Activated naive CD4-positive, alpha-beta T cell treated with anti-CD3 and anti-CD28 coated beads, Interleukin-2, amount 50 U/mL, for 72 hours (primary cell): ENCODE measurements at regions not wholly inside any gene's neighbourhood (a gene's known extent, or its start where the extent isn't known, plus 50 kb on each side); places are given as distances from the start of the nearest gene placed in this dataset.
A peak's percentile ranks its signal among the peaks of the same experiment; 100 is the strongest.

Source experiments
- ATAC-seq, 2 donors: fragments of 150-1000 bp; cut with Tn5 transposase; 2 replicates each; pipeline ENCODE4 v1.10.0; 2021; ENCODE audit warnings: mild to moderate bottlenecking in 2 of 2, moderate library complexity in 2 of 2
- DNase-seq, 2 donors: peaks; one replicate each; pipeline ENCODE4 v3.0.0; 2021 to 2022; ENCODE audit warnings: low spot score in 2 of 2
- H3K27ac Mint-ChIP-seq, 2 donors: one replicate each; pipeline ENCODE4 v1.8.0; 2022; ENCODE audit warnings: mild to moderate bottlenecking in 2 of 2, mixed read lengths in 2 of 2
- H3K36me3 Mint-ChIP-seq, 2 donors: one replicate each; pipeline ENCODE4 v1.8.0; 2022; ENCODE audit warnings: mixed read lengths in 2 of 2
- H3K9me3 Mint-ChIP-seq, 2 donors: one replicate each; pipeline ENCODE4 v1.8.0; 2022; ENCODE audit warnings: mixed read lengths in 2 of 2

DNA sequence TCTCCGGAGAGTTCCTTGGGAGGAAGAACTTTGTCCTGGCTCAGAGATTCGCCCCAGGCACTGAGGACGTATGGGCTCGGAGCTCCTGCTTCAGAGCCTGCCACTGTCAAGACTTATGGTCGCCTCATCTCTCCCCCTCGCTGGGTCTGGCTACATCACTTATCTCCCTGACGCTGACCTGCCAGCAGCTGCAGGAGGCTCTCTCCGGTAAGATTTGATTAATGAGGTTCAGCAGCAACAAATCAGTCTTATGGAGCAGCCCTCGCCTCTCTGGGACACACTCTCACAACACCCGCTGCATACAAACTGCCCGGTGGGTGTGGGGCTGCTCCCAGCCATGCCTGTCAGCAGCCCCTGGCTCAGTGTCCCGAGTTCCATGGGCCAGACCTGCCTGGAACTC, 297.8 kb downstream of the RRAGC start:
- no peak for DNase-seq
- no peak overlapping the region for H3K27ac Mint-ChIP-seq

DNA sequence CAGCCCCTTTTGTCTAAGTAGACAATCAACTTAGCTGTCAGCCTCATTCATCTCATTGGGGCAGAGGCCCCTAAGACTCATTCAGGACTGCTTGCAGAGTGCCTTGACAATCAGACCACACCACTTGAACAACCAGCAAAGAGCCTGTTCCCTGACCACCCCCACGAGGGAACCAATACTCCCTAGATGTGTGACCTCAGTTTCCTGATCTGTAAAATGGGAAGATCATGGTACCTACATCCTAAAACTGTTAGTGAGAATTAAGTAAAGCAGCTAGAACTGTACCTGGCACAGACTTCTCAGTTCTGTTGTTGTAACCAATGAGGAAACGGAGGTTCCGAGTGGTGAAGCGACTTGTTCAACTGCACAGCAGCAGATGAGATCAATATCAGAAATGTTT, 298.5 kb downstream of the RRAGC start:
- no peaks in the 10 kb centered on the region for H3K9me3 Mint-ChIP-seq
- DNase-seq (no peak), ATAC-seq (no peak)
- no peaks in the 10 kb centered on the region for H3K36me3 Mint-ChIP-seq
- H3K27ac Mint-ChIP-seq = no peak overlapping the region

More for the DNA sequence above, 297.8 kb downstream of the RRAGC start:
- no peaks in the 10 kb centered on the region for H3K36me3 Mint-ChIP-seq
- ATAC-seq = no peak
- no peaks in the 10 kb centered on the region for H3K9me3 Mint-ChIP-seq

DNA sequence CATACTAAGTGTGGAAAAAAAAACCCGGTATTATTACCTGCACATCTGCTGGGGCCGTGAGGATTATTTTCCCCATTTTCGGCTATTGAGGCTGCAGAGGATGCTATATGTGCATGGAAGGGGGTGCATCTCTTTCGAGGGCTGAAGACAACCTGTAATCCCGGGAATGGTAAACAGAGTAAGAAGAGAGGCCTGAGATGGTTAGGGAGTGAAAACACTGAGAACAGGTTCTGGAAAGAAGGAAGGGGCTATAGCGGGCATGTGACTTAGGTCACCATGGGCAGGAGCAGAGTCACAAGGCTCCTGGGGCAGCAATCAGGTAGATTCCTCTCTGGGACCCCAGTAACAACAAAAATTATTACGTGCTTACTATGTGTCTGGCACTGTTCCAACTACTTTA, 299.1 kb downstream of the RRAGC start:
- H3K36me3 Mint-ChIP-seq = no peaks in the 10 kb centered on the region
- no peak for DNase-seq
- H3K27ac Mint-ChIP-seq = peak overlapping the region in 1 of 2 donors; percentile 88
- ATAC-seq = no peak
- H3K9me3 Mint-ChIP-seq = no peaks in the 10 kb centered on the region

GRCh38 chr1:38559446-38560165, 300.0 kb downstream of the RRAGC start:
- Mint-ChIP-seq H3K36me3 (no peaks in the 10 kb centered on the region), H3K9me3 (no peaks in the 10 kb centered on the region), H3K27ac (peak overlapping the region; percentile 26 to 88)
- DNase-seq (peak; percentile 73 to 92), ATAC-seq (peak; percentile 95 to 97)

DNA sequence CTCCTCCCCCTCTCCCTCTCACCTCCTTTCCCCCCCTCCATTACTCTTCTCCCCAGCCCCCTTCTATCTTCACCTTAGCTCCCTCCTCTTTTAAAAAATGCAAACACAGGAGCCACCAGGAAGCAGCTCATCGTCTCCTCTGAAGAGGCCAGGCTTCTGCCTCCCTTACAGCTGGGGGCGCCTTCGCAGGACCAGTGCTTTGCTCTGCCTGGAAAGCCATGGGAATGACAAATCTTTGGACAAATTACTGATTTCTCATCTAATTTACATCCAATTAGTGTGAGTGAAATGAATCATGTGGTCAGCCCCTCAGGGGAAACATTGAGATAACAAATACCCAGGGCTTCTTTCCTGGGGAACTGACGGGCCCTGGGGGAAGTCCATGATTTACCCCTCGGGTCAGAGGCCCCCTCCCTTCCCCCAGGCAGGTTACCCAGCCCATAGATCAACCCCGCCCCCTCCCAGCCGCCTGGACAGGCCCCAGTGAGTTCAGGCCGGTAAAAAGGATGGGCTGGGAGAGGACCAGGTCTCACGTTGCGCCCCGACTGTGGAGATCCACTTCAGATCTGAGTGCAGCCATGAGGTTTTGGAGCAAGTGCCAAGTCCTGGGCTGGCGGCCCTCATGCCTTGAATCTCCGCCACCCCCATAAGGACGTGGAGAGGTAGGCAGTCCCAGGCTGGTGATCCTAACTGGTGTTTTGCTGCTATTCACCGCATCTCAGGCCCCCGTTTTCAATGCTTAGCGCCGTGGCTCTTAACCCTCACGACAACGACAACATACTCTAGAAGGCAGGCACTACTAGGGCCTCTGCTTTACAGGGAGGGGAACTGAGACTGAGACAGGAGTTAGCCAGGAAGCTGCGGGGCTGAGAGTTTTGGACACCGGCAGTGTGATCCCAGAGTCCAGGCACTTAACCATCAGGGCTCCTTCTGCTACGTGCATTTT, 300.8 kb downstream of the RRAGC start:
- H3K27ac Mint-ChIP-seq = peak overlapping the region; percentile 38 to 88
- ATAC-seq (peak; percentile 36 to 46), DNase-seq (peak in 1 of 2 donors; percentile 59)
- H3K36me3 Mint-ChIP-seq = no peaks in the 10 kb centered on the region
- H3K9me3 Mint-ChIP-seq = no peaks in the 10 kb centered on the region

DNA sequence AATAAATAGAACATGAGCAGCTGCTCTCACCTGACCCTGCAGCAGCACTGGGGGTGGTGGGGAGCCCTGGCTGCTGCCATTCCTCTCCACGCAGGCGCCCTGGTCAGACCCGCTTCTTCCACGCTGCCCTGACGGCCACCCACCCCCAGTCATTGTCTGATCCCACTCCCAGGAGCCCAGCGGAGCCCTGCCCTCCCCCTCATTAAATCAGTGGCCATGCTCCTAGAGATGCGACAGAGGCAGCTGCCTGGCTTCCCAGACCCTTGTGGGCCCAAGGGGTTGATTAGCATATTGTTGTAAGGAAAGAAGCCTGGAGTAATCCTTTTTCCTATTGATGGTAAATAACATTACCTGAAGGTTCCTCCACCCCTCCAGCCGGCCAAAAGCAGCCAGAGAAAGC, 301.5 kb downstream of the RRAGC start:
- DNase-seq = no peak
- H3K9me3 Mint-ChIP-seq = no peaks in the 10 kb centered on the region
- H3K27ac Mint-ChIP-seq = peak overlapping the region; percentile 38 to 88
- no peaks in the 10 kb centered on the region for H3K36me3 Mint-ChIP-seq
- no peak for ATAC-seq

GRCh38 chr1:38555594-38555993, 304.0 kb downstream of the RRAGC start:
- H3K36me3 Mint-ChIP-seq = no peaks in the 10 kb centered on the region
- ATAC-seq (no peak), DNase-seq (no peak)

DNA sequence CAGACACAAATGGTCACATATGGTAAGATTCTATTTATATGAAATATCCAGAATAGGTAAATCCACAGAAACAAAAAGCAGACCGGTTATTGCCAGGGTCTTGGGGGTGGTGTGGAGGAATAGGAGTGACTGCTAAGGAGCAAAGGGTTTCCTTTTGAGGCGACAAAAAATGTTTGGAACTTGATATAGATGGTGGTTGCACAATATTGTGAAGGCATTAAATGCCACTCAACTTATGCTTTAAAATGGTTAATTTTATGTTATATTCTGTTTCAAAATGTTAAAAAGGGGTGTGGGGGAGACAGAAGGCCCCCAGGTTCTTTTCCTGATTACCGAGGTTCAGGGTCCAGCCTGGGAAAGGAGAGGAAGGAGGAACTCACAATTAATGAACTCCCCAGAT, 304.4 kb downstream of the RRAGC start:
- DNase-seq = no peak
- ATAC-seq = no peak
- H3K9me3 Mint-ChIP-seq = no peaks in the 10 kb centered on the region
- H3K27ac Mint-ChIP-seq = no peak overlapping the region
- H3K36me3 Mint-ChIP-seq = no peaks in the 10 kb centered on the region

More at GRCh38 chr1:38555594-38555993, 304.0 kb downstream of the RRAGC start:
- Mint-ChIP-seq H3K9me3 (no peaks in the 10 kb centered on the region), H3K27ac (peak overlapping the region in 1 of 2 donors; percentile 67)

GRCh38 chr1:38551318-38552307, 308.0 kb downstream of the RRAGC start:
- DNase-seq (no peak), ATAC-seq (no peak)
- Mint-ChIP-seq H3K9me3 (no peaks in the 10 kb centered on the region), H3K27ac (no peak overlapping the region), H3K36me3 (no peaks in the 10 kb centered on the region)

GRCh38 chr1:38549191-38549590, 310.4 kb downstream of the RRAGC start:
- no peaks in the 10 kb centered on the region for H3K9me3 Mint-ChIP-seq
- no peak overlapping the region for H3K27ac Mint-ChIP-seq
- H3K36me3 Mint-ChIP-seq = no peaks in the 10 kb centered on the region
- DNase-seq = no peak
- no peak for ATAC-seq

DNA sequence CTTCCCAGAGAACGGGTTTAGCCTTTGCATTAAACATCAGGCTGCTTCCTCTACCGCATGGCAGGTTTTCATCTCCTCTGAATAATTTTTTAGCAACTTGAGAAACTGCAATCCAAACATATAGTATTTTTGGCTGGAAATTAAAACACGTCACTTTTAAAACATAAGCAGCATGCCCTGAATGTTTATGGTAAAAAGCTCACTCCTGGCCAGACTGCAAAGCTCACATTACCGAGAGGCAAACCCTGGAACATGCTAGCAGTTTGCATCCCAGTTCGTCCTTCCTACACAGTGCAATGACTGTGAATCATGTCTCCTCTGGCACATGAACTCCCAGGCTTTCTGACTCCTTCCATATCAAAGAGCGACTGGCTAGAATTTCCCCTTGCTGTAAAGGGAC, 312.3 kb downstream of the RRAGC start:
- DNase-seq (no peak), ATAC-seq (no peak)
- Mint-ChIP-seq H3K36me3 (no peaks in the 10 kb centered on the region), H3K9me3 (no peaks in the 10 kb centered on the region), H3K27ac (no peak overlapping the region)

DNA sequence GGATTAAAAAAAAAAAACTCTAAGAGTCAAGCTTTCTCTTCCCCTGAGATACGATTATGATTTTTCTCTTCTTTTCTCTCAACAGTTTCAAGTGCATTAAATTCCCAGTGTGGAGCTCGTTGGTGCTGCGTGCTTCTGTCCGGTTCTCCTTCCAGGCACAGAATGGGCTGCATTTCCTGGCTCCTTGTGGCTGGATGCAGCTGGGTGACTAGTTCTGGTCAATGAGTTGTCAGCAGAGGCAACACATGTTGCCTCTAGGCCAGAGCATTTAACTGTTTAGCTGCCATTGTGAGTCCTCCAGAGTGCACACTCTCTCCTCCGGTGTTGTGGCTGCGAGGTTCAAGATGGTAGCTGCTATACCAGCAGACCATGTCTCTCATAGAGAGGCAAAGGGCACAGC, 312.9 kb downstream of the RRAGC start:
- no peak for DNase-seq
- Mint-ChIP-seq H3K9me3 (no peaks in the 10 kb centered on the region), H3K27ac (no peak overlapping the region), H3K36me3 (no peaks in the 10 kb centered on the region)
- no peak for ATAC-seq

DNA sequence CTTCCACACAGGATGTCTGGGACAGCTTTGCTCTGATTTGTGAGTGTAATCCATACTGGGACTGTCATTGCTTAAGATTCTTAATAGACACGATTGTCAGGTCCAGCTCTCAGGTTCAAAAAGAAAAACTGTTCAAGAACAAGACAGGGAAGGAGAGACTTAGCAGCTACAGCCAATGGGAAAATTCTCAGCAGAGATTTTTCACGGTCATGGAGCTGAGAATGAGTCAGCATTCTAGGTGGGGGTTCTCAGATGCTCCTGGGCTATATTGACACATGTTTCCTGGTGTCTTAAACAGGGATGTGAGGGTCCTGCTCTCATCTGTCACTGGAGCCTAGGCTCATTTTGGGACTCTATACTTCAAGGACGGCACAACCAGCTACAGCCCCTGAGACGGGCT, 318.3 kb downstream of the RRAGC start:
- ATAC-seq = no peak
- Mint-ChIP-seq H3K9me3 (no peaks in the 10 kb centered on the region), H3K36me3 (no peaks in the 10 kb centered on the region), H3K27ac (no peak overlapping the region)
- DNase-seq = no peak

DNA sequence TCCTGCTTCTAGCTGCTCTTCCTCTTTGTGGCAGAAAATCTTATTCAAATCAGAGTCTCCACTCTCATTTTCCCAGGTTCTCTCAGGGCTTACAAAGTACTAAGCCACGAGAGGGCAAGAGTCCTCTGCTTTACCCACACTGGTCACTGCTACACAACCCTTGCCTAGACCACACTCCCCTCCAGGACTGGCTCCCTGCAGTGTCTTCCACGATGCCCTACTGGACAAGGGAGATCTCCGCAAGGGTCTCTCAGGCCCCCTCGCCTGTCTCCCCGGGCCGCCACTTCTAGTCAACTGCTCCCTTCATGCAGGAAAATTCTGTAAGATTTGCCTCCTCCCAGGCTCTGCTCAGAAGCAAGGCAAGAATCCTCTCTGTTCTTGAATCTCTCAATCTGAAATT, 319.6 kb downstream of the RRAGC start:
- H3K36me3 Mint-ChIP-seq = no peaks in the 10 kb centered on the region
- ATAC-seq (no peak), DNase-seq (no peak)
- H3K9me3 Mint-ChIP-seq = no peaks in the 10 kb centered on the region
- no peak overlapping the region for H3K27ac Mint-ChIP-seq

DNA sequence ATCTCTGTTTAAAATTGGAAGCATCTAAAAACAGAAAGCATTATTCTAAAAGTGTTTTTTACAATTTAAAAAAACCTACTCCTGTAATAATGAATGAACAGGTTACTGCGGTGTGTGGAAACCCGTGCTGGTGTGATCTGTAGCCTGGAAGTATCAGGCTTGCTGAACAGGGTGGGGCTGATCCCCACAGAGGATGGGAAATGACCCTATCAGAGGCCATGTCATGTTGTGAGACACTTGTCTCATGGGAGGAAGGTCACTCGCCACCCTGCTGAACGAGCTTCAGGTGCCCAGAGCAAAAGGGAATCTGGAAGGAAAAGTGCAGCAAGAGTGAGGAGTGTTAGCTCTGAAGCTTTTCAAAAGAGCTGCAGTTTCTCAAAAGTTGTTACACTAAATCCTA, 320.7 kb downstream of the RRAGC start:
- Mint-ChIP-seq H3K36me3 (no peaks in the 10 kb centered on the region), H3K9me3 (no peaks in the 10 kb centered on the region), H3K27ac (no peak overlapping the region)
- DNase-seq (no peak), ATAC-seq (no peak)

DNA sequence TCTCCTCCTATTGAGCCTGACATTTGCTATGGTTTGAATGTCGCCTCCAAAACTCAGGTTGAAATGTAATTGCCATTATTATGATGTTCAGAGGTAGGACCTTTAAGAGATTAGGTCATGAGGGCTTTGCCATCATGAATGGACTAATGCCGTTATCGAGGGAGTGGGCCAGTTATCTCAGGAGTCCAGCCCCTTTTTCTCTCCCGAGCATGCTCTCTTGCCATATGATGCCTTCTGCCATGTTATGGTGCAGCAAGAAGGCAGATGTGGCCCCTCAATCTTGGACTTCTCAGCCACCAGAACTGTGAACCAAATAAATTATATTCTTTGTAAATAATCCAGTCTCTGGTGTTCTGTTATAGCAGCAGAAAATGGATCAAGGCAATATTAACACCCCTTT, 323.5 kb downstream of the RRAGC start:
- Mint-ChIP-seq H3K36me3 (no peaks in the 10 kb centered on the region), H3K27ac (no peak overlapping the region), H3K9me3 (no peaks in the 10 kb centered on the region)
- DNase-seq (no peak), ATAC-seq (no peak)

- DNase-seq (no peak), ATAC-seq (no peak)
- Mint-ChIP-seq H3K9me3 (no peaks in the 10 kb centered on the region), H3K27ac (peak overlapping the region in 1 of 2 donors; percentile 74), H3K36me3 (no peaks in the 10 kb centered on the region)
Measured at GRCh38 chr1:38534473-38534823, 325.1 kb downstream of the RRAGC start.
